GM23248 (cell line): ENCODE measurements at regions not wholly inside any gene's neighbourhood (a gene's known extent, or its start where the extent isn't known, plus 50 kb on each side); places are given as distances from the start of the nearest gene placed in this dataset.

Experiments
- DNase-seq: peaks from one replicate; pipeline ENCODE4 v3.0.0-alpha.2; 2015
- H2AFZ ChIP-seq: fragments of 200-600 bp; sonication (generic); 2 replicates; pipeline ENCODE4 v1.6.1; 2016; ENCODE audit warnings: antibody characterized with exemption
- H3F3A ChIP-seq: fragments of 200-600 bp; sonication (generic); 2 replicates; pipeline ENCODE4 v1.6.1; 2016; ENCODE audit warnings: mild to moderate bottlenecking, antibody characterized with exemption, mixed run types; ENCODE audit not compliant: insufficient read depth
- H3K27ac ChIP-seq: fragments of 200-600 bp; sonication (generic); 2 replicates; pipeline ENCODE4 v1.5.1; 2016; ENCODE audit warnings: mild to moderate bottlenecking
- H3K27me3 ChIP-seq: fragments of 200-600 bp; sonication (generic); replicated peaks from 2 replicates; pipeline ENCODE4 v1.6.1; 2016; ENCODE audit warnings: mild to moderate bottlenecking; ENCODE audit not compliant: insufficient read depth
- H3K36me3 ChIP-seq: fragments of 200-600 bp; sonication (generic); 2 replicates; pipeline ENCODE4 v1.6.1; 2016; ENCODE audit warnings: low read depth, mild to moderate bottlenecking
- H3K4me1 ChIP-seq: fragments of 200-600 bp; sonication (generic); 2 replicates; pipeline ENCODE4 v1.6.1; 2016; ENCODE audit warnings: mild to moderate bottlenecking; ENCODE audit not compliant: insufficient read depth
- H3K4me2 ChIP-seq: fragments of 200-600 bp; sonication (generic); one replicate; pipeline ENCODE4 v1.6.1; 2016; ENCODE audit warnings: mild to moderate bottlenecking; ENCODE audit not compliant: unreplicated experiment
- H3K4me3 ChIP-seq: fragments of 200-600 bp; sonication (generic); 2 replicates; pipeline ENCODE4 v1.5.1; 2016; ENCODE audit warnings: mild to moderate bottlenecking
- H3K79me2 ChIP-seq: fragments of 200-600 bp; sonication (generic); 2 replicates; pipeline ENCODE4 v1.6.1; 2016; ENCODE audit warnings: mild to moderate bottlenecking; ENCODE audit not compliant: insufficient read depth
- H3K9ac ChIP-seq: fragments of 200-600 bp; sonication (generic); 2 replicates; pipeline ENCODE4 v1.6.1; 2016; ENCODE audit warnings: mild to moderate bottlenecking
- H3K9me2 ChIP-seq: fragments of 200-600 bp; sonication (generic); 2 replicates; pipeline ENCODE4 v1.6.1; 2016; ENCODE audit warnings: mixed run types, mild to moderate bottlenecking, moderate library complexity; ENCODE audit not compliant: insufficient read depth
- H3K9me3 ChIP-seq: fragments of 200-600 bp; sonication (generic); one replicate; pipeline ENCODE4 v1.6.1; 2017; ENCODE audit warnings: low read depth
- H4K20me1 ChIP-seq: fragments of 200-600 bp; sonication (generic); 2 replicates; pipeline ENCODE4 v1.6.0; 2016; ENCODE audit not compliant: insufficient read depth
- EZH2 ChIP-seq: fragments of 200-600 bp; sonication (generic); IDR thresholded peaks from 2 replicates; pipeline ENCODE4 v1.6.1; 2018; ENCODE audit warnings: antibody characterized with exemption, mild to moderate bottlenecking; ENCODE audit not compliant: insufficient read depth, poor library complexity, severe bottlenecking
- EZH2phosphoT487 ChIP-seq: fragments of 200-600 bp; sonication (generic); IDR thresholded peaks from 2 replicates; pipeline ENCODE4 v1.6.1; 2018; ENCODE audit warnings: antibody characterized with exemption, moderate library complexity, mild to moderate bottlenecking, low read depth; ENCODE audit not compliant: insufficient read depth
- WGBS, 2 experiments: methylation state at CpG; one replicate each; pipeline ENCODE4 v1.1.6; 2015 to 2017; ENCODE audit warnings: low lambda C conversion rate in 2 of 2, low coverage in 1 of 2; ENCODE audit errors: missing lambda C conversion rate in 2 of 2; 5-methylcytosine and 5-hydroxymethylcytosine counted together
- in situ Hi-C: fragments of 300-500 bp; cut with MboI; formaldehyde crosslinking; loops from 2 replicates; pipeline ENCODE4 v1.15.0; 2020

DNA sequence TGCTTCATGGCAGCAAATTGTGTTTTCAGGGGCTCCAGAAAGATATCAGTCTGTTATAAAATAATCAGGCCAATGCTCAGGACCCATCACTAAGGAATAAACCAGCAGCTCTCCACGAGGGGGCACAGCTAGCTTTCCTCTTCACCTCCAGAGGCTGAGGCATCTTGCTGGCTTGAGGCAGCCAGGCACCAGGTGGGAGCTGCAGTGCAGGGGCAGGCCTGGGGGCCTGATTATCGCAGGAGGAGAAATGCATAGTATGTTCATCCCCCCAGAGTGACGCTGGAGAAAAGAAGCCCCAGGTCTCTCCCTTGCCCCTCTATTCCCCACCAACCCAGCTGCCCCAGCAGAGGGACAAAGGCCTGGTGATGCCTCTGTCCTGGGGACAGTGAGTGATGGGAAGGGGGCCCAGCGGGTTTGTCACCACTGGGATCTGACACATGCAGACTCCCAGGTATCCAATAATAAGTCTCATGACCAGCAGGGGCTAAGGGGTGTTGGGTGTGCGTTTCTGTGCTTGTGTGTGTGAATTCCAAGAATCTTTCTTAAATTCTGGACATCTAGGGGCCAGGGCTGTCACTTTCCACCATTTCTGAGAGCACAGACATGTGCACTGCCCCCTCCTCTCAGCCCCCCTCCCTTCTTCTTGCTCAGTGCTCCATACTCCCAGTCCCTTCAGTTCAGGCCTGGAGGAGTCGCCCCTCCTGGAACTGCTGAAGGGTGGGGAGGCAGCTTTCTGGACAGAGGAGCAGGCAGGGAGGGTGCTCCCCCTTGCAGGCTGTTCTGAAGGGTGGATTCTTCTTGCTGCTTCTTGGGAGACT lies 128.1 kb upstream of the FAM20C start:
- Histone ChIP-seq H3K9ac (no peak overlapping the region), H3K27ac (no peak overlapping the region), H3K79me2 (no peaks in the 10 kb centered on the region), H2AFZ (no peak overlapping the region), H3K9me2 (no peaks in the 10 kb centered on the region), H3K36me3 (no peaks in the 10 kb centered on the region), H3K4me1 (peaks cover 11% of the 10 kb centered on the region; the same call in 1 of the 2 replicates), H3K9me3 (no peaks in the 10 kb centered on the region), H4K20me1 (no peaks in the 10 kb centered on the region), H3K4me3 (no peak overlapping the region), H3K4me2 (no peak overlapping the region), H3F3A (peaks cover 7% of the 10 kb centered on the region; the same call in 1 of the 2 replicates), H3K27me3 (no peaks in the 10 kb centered on the region)
- DNase-seq: peak; percentile 81
- TF ChIP-seq EZH2 (no peak), EZH2phosphoT487 (no peak)
- in situ Hi-C loops: no loop called here
- 58 to 60% methylated on average over 6 of the region's 6 CpGs for WGBS, 2 experiments

DNA sequence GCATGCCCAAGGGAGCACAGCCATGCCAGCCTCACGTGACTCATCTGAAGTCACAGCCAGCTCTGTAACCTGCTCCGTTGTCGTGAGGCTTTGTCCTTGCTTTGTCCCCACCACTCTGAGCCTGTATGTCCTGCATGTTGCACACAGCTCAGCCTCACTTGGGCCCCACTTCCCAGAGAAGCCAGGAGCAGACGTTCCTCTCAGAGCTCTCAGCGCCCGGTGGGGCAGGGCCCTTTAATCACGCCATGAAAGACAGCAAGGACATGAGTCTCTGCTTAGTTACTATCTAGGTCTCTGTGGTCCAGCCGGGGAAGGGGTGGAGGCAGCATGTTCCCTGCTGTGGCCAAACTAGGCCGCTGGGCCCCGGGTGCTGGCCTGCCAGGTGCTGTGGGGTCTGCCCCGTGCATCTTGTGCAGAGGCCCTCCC lies 127.4 kb upstream of the FAM20C start:
- Histone ChIP-seq H4K20me1 (no peaks in the 10 kb centered on the region), H3K9me2 (no peaks in the 10 kb centered on the region)

DNA sequence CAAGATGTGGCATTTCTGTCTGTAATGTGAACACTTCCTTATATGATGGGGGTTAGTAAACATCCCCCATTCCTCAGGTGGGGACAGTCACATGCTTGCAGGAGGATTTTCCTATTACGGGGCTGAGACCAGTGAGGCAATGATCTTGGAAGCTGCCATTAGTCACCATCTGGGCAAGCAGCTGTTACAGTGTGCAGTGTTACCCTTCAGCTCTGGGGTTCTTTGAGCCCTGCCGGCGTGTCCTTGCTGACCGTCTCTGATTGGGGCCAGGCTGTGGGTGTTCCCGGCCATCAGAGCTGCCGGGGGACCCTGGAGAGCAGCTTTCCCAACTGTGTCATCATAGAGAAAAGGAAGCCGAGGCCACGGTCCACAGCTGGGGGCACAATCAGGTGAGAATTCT lies 126.8 kb upstream of the FAM20C start:
- H3K9ac ChIP-seq: no peak overlapping the region
- peaks cover 7% of the 10 kb centered on the region; the same call in 1 of the 2 replicates for H3F3A ChIP-seq
- no peak overlapping the region for H2AFZ ChIP-seq
- H3K27me3 ChIP-seq: no peaks in the 10 kb centered on the region
- H4K20me1 ChIP-seq: no peaks in the 10 kb centered on the region
- DNase-seq: peak; percentile 76
- in situ Hi-C loops: no loop called here
- no peak overlapping the region for H3K4me3 ChIP-seq
- H3K27ac ChIP-seq: no peak overlapping the region
- WGBS, 2 experiments: 53 to 74% methylated on average over 8 of the region's 8 CpGs
- peaks cover 11% of the 10 kb centered on the region; the same call in 1 of the 2 replicates for H3K4me1 ChIP-seq
- no peaks in the 10 kb centered on the region for H3K9me3 ChIP-seq
- no peak overlapping the region for H3K4me2 ChIP-seq
- no peaks in the 10 kb centered on the region for H3K36me3 ChIP-seq
- H3K9me2 ChIP-seq: no peaks in the 10 kb centered on the region
- no peaks in the 10 kb centered on the region for H3K79me2 ChIP-seq
- no peak for TF ChIP-seq EZH2phosphoT487
- TF ChIP-seq EZH2: no peak

More for the DNA sequence above, 127.4 kb upstream of the FAM20C start:
- H3K9ac ChIP-seq: no peak overlapping the region
- H3K4me2 ChIP-seq: no peak overlapping the region
- H3K9me3 ChIP-seq: no peaks in the 10 kb centered on the region
- H2AFZ ChIP-seq: no peak overlapping the region
- DNase-seq: peak; percentile 31
- no peaks in the 10 kb centered on the region for H3K27me3 ChIP-seq
- in situ Hi-C loops: no loop called here
- no peaks in the 10 kb centered on the region for H3K36me3 ChIP-seq
- no peak for TF ChIP-seq EZH2phosphoT487
- TF ChIP-seq EZH2: no peak
- H3K27ac ChIP-seq: no peak overlapping the region
- no peaks in the 10 kb centered on the region for H3K79me2 ChIP-seq
- H3F3A ChIP-seq: peaks cover 7% of the 10 kb centered on the region; the same call in 1 of the 2 replicates
- H3K4me3 ChIP-seq: no peak overlapping the region
- 64 to 71% methylated on average over 9 to 11 of the region's 11 CpGs for WGBS, 2 experiments
- H3K4me1 ChIP-seq: peaks cover 11% of the 10 kb centered on the region; the same call in 1 of the 2 replicates

- TF ChIP-seq EZH2phosphoT487 (no peak), EZH2 (no peak)
- Histone ChIP-seq H3F3A (peaks cover 7% of the 10 kb centered on the region; the same call in 1 of the 2 replicates), H3K27me3 (no peaks in the 10 kb centered on the region), H3K4me2 (no peak overlapping the region), H3K9me3 (no peaks in the 10 kb centered on the region), H3K27ac (no peak overlapping the region), H4K20me1 (no peaks in the 10 kb centered on the region), H3K4me3 (no peak overlapping the region), H3K36me3 (no peaks in the 10 kb centered on the region), H2AFZ (no peak overlapping the region), H3K79me2 (no peaks in the 10 kb centered on the region), H3K9ac (no peak overlapping the region), H3K9me2 (no peaks in the 10 kb centered on the region), H3K4me1 (peaks cover 11% of the 10 kb centered on the region; the same call in 1 of the 2 replicates)
- 95 to 98% methylated on average over 12 of the region's 12 CpGs for WGBS, 2 experiments
- in situ Hi-C loops: no loop called here
- DNase-seq: no peak
Observed at GRCh38 chr7:66296-66695, 126.1 kb upstream of the FAM20C start.

DNA sequence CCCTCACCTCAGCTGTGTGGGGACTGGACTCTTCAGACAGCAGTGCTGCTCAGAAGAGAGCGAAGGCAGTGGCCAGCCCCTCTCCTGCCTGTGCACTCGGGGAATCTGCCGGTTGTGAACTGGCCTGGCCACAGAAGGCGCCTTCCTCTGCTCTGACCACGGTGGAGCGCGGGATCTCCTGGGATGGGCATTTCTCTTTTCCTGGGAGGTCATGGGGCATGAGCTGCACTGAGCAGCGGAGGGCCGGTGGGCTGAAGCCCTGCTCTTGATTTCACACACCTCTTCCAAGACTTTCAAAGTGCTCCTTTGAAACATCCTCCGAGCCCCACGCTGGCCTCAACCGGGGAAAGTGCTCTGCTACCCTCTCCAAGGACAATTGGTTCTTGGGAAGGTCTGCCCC lies 125.6 kb upstream of the FAM20C start:
- no peaks in the 10 kb centered on the region for H4K20me1 ChIP-seq
- no peak overlapping the region for H3K4me3 ChIP-seq
- TF ChIP-seq EZH2phosphoT487 (no peak), EZH2 (no peak)
- H3K4me1 ChIP-seq: peaks cover 11% of the 10 kb centered on the region; the same call in 1 of the 2 replicates
- no peaks in the 10 kb centered on the region for H3K27me3 ChIP-seq
- no peaks in the 10 kb centered on the region for H3K9me2 ChIP-seq
- no peak overlapping the region for H3K27ac ChIP-seq
- in situ Hi-C loops: no loop called here
- no peaks in the 10 kb centered on the region for H3K36me3 ChIP-seq
- no peak for DNase-seq
- no peaks in the 10 kb centered on the region for H3K79me2 ChIP-seq
- 96 to 98% methylated on average over 12 of the region's 12 CpGs for WGBS, 2 experiments
- H3F3A ChIP-seq: peaks cover 7% of the 10 kb centered on the region; the same call in 1 of the 2 replicates
- no peak overlapping the region for H3K9ac ChIP-seq
- no peak overlapping the region for H2AFZ ChIP-seq
- H3K9me3 ChIP-seq: no peaks in the 10 kb centered on the region
- no peak overlapping the region for H3K4me2 ChIP-seq
